ENCODE measurements at regions not wholly inside any gene's neighbourhood (a gene's known extent, or its start where the extent isn't known, plus 50 kb on each side); places are given as distances from the start of the nearest gene placed in this dataset.

DNA sequence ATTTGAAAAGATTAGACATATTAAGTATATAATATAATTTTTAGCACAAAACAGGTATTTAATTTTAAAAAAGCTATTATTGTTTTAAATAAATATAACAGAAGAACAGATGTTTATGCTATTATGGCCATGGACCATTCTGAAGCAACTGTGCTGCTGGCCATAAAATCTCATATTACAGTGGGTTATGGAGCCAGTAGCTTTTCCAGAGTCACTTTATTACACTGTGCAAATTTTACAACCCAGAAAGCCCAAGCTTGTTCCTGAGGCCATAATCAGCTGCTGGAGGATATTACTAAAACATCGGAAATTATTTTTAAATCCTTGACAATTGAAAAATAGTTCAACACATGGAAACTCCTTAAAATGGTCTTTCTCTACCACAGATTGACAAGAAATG lies 557.3 kb upstream of the KCNMB2 start:
- intact Hi-C loops (cut with micrococcal nuclease), result no loop called here
- CTCF ChIA-PET, result interaction anchor here (0.6 kb wide), 1 partner anchor 711 kb away, joined by 3 read pairs; no protein-coding TSS in a partner anchor
- no peaks in the 10 kb centered on the region for H3K9me3 Mint-ChIP-seq (ENCODE audit: unreplicated experiment)
- DNase-seq (ENCODE audit: unreplicated experiment), result no peak
- no peak for TF ChIP-seq CTCF (IDR thresholded peaks at IDR 0.05; ENCODE audit: unreplicated experiment)
- BruUV-seq (replicated peaks), result no TSS peak
- H3K27me3 Mint-ChIP-seq (ENCODE audit: insufficient read depth, unreplicated experiment), result no peaks in the 10 kb centered on the region
- H3K4me1 Mint-ChIP-seq (ENCODE audit: insufficient read depth, unreplicated experiment), result peaks cover 4% of the 10 kb centered on the region
- no peaks in the 10 kb centered on the region for H3K36me3 Mint-ChIP-seq (ENCODE audit: insufficient read depth, unreplicated experiment)
- no peak overlapping the region for H3K27ac Mint-ChIP-seq (ENCODE audit: low read depth, unreplicated experiment)
- POLR2A ChIA-PET, result interaction anchor here (0.8 to 1.2 kb wide), 2 partner anchors 11 to 23 kb away, joined by 3 to 4 read pairs; no protein-coding TSS in a partner anchor
- no peak overlapping the region for H3K4me3 Mint-ChIP-seq (ENCODE audit: unreplicated experiment)

- H3K36me3 Mint-ChIP-seq (ENCODE audit: insufficient read depth, unreplicated experiment), result peaks cover 3% of the 10 kb centered on the region
- ChIA-PET POLR2A (no interaction called here), CTCF (no interaction called here)
- BruUV-seq (replicated peaks), result no TSS peak
- H3K27ac Mint-ChIP-seq (ENCODE audit: low read depth, unreplicated experiment), result no peak overlapping the region
- H3K4me3 Mint-ChIP-seq (ENCODE audit: unreplicated experiment), result no peak overlapping the region
- peaks cover 4% of the 10 kb centered on the region for H3K4me1 Mint-ChIP-seq (ENCODE audit: insufficient read depth, unreplicated experiment)
- intact Hi-C loops (cut with micrococcal nuclease), result no loop called here
- peaks cover 2% of the 10 kb centered on the region for H3K9me3 Mint-ChIP-seq (ENCODE audit: unreplicated experiment)
- no peak for TF ChIP-seq CTCF (IDR thresholded peaks at IDR 0.05; ENCODE audit: unreplicated experiment)
- no peak for DNase-seq (ENCODE audit: unreplicated experiment)
- H3K27me3 Mint-ChIP-seq (ENCODE audit: insufficient read depth, unreplicated experiment), result no peaks in the 10 kb centered on the region
These were observed 556.5 kb upstream of the KCNMB2 start for GRCh38 chr3:177979703-177980102.

GRCh38 chr3:177981576-177981975 lies 554.7 kb upstream of the KCNMB2 start:
- Mint-ChIP-seq H3K4me3 (ENCODE audit: unreplicated experiment) (no peak overlapping the region), H3K9me3 (ENCODE audit: unreplicated experiment) (peaks cover 7% of the 10 kb centered on the region), H3K27me3 (ENCODE audit: insufficient read depth, unreplicated experiment) (no peaks in the 10 kb centered on the region), H3K36me3 (ENCODE audit: insufficient read depth, unreplicated experiment) (peaks cover 5% of the 10 kb centered on the region), H3K27ac (ENCODE audit: low read depth, unreplicated experiment) (no peak overlapping the region), H3K4me1 (ENCODE audit: insufficient read depth, unreplicated experiment) (no peaks in the 10 kb centered on the region)
- no TSS peak for BruUV-seq (replicated peaks)
- POLR2A ChIA-PET, result interaction anchor here (0.7 kb wide), 1 partner anchor 11 kb away, joined by 3 read pairs; no protein-coding TSS in a partner anchor
- CTCF ChIA-PET, result interaction anchor here (0.5 kb wide), 1 partner anchor 233 kb away, joined by 4 read pairs; no protein-coding TSS in a partner anchor
- no peak for TF ChIP-seq CTCF (IDR thresholded peaks at IDR 0.05; ENCODE audit: unreplicated experiment)
- intact Hi-C loops (cut with micrococcal nuclease), result no loop called here
- no peak for DNase-seq (ENCODE audit: unreplicated experiment)

- H3K4me1 Mint-ChIP-seq (ENCODE audit: insufficient read depth, unreplicated experiment), result no peaks in the 10 kb centered on the region
- DNase-seq (ENCODE audit: unreplicated experiment), result no peak
- CTCF ChIA-PET, result no interaction called here
- intact Hi-C loops (cut with micrococcal nuclease), result no loop called here
- no peak overlapping the region for H3K4me3 Mint-ChIP-seq (ENCODE audit: unreplicated experiment)
- TF ChIP-seq CTCF (IDR thresholded peaks at IDR 0.05; ENCODE audit: unreplicated experiment), result no peak
- BruUV-seq (replicated peaks), result no TSS peak
- H3K27ac Mint-ChIP-seq (ENCODE audit: low read depth, unreplicated experiment), result no peak overlapping the region
- peaks cover 5% of the 10 kb centered on the region for H3K36me3 Mint-ChIP-seq (ENCODE audit: insufficient read depth, unreplicated experiment)
- POLR2A ChIA-PET, result interaction anchor here (0.7 kb wide), 1 partner anchor 11 kb away, joined by 3 read pairs; no protein-coding TSS in a partner anchor
- peaks cover 7% of the 10 kb centered on the region for H3K9me3 Mint-ChIP-seq (ENCODE audit: unreplicated experiment)
- no peaks in the 10 kb centered on the region for H3K27me3 Mint-ChIP-seq (ENCODE audit: insufficient read depth, unreplicated experiment)
These were observed 554.2 kb upstream of the KCNMB2 start for GRCh38 chr3:177982034-177982433.
